SK-N-SH (cell line): ENCODE measurements at regions not wholly inside any gene's neighbourhood (a gene's known extent, or its start where the extent isn't known, plus 50 kb on each side); places are given as distances from the start of the nearest gene placed in this dataset.

Experiments used
- TAF1 ChIP-seq: IDR thresholded peaks from 2 replicates; pipeline ENCODE4 v1.6.1; 2012; ENCODE audit warnings: low read depth, mild to moderate bottlenecking, low read length, moderate library complexity, borderline replicate concordance
- TF ChIP-seq, protein P1 (sequence below): fragments of 200-600 bp; sonication (generic); IDR thresholded peaks from 2 replicates; pipeline ENCODE4 v1.6.1; 2017; ENCODE audit warnings: antibody characterized with exemption, mild to moderate bottlenecking, moderate library complexity

DNA sequence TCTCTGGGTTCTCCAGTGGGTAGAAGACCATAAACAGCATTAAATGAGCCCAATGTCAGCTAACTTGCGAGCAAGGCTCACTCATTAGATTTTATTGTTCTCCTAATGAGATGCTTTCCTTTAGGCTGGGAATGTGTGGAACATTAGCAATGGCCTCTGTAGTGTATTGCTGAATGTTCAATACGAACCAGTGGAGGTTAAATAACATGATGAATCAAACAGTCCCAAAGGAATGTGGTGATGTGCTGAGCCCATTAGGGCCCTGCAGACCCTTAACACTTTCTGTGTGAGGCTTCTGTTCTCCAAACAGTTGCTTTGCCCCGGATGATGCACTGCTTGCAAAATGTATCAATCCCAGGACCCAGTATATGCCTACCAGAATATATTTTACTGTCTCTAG lies 225.5 kb downstream of the ATG4C start:
- TF ChIP-seq, protein P1, sequence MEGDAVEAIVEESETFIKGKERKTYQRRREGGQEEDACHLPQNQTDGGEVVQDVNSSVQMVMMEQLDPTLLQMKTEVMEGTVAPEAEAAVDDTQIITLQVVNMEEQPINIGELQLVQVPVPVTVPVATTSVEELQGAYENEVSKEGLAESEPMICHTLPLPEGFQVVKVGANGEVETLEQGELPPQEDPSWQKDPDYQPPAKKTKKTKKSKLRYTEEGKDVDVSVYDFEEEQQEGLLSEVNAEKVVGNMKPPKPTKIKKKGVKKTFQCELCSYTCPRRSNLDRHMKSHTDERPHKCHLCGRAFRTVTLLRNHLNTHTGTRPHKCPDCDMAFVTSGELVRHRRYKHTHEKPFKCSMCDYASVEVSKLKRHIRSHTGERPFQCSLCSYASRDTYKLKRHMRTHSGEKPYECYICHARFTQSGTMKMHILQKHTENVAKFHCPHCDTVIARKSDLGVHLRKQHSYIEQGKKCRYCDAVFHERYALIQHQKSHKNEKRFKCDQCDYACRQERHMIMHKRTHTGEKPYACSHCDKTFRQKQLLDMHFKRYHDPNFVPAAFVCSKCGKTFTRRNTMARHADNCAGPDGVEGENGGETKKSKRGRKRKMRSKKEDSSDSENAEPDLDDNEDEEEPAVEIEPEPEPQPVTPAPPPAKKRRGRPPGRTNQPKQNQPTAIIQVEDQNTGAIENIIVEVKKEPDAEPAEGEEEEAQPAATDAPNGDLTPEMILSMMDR = no peak
- TF ChIP-seq TAF1 = no peak
